ENCODE measurements at regions not wholly inside any gene's neighbourhood (a gene's known extent, or its start where the extent isn't known, plus 50 kb on each side); places are given as distances from the start of the nearest gene placed in this dataset.

DNA sequence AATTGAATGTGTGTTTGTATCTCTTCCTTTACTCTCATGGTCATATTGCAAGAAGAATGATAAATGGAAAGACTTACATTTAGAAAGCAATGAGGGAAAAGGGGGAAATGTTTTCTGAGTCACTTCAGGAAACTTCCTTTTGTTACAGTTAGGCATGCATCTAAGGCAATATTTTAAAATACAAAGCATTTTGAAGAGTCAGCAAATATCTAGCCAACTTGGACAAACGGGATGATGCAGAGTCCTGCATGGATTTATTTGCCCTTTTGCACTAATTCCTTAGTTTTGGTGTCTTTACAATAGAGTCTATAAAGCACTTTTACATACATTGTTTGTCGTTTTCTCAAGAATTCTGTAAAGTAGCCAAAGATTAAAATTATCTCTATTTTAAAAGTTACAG is 286.2 kb upstream of the UBE2E2 start:
- TF ChIP-seq POLR2A (IDR thresholded peaks at IDR 0.05) (no peak), POLR2AphosphoS5 (IDR thresholded peaks at IDR 0.05) (no peak)
- TF ChIP-seq, protein P1, sequence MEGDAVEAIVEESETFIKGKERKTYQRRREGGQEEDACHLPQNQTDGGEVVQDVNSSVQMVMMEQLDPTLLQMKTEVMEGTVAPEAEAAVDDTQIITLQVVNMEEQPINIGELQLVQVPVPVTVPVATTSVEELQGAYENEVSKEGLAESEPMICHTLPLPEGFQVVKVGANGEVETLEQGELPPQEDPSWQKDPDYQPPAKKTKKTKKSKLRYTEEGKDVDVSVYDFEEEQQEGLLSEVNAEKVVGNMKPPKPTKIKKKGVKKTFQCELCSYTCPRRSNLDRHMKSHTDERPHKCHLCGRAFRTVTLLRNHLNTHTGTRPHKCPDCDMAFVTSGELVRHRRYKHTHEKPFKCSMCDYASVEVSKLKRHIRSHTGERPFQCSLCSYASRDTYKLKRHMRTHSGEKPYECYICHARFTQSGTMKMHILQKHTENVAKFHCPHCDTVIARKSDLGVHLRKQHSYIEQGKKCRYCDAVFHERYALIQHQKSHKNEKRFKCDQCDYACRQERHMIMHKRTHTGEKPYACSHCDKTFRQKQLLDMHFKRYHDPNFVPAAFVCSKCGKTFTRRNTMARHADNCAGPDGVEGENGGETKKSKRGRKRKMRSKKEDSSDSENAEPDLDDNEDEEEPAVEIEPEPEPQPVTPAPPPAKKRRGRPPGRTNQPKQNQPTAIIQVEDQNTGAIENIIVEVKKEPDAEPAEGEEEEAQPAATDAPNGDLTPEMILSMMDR (IDR thresholded peaks at IDR 0.05) = no peak

All from gastroesophageal sphincter (tissue), 3 donors.